ENCODE measurements at regions not wholly inside any gene's neighbourhood (a gene's known extent, or its start where the extent isn't known, plus 50 kb on each side); places are given as distances from the start of the nearest gene placed in this dataset.

DNA sequence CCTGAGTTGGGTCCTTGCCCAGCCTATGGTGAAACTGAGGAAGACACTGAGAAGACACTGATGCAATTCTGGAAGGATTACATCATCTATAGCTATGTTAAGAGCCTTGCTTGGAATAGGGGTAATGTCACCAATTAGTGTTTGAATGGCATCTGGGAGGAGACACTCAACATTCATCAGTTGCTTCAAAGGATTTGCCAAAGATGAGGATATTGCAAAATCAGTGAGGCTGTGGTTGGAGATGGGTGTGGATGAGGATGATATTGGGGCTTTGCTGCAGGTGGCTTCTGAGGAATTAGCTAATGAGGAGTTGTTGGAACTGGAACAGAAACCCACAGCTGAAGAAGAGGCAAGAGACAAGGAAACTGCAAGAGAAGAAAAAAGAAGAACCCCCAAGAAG lies 146.7 kb upstream of the SP4 start:
- no peaks in the 10 kb centered on the region for H3K36me3 ChIP-seq (ENCODE audit: control insufficient read depth in 2 of 2, insufficient read depth in 1 of 2, low read length in 2 of 2)
- no peaks in the 10 kb centered on the region for H3K9me3 ChIP-seq (ENCODE audit: control insufficient read depth, insufficient read depth, low read depth, low read length)
- CTCF ChIA-PET, result interaction anchor here (0.6 to 1.5 kb wide), 3 partner anchors 25 to 486 kb away, joined by 3 to 6 read pairs (median 5); no protein-coding TSS in a partner anchor
- POLR2A ChIA-PET, result no interaction called here
- no peak overlapping the region for H3K4me3 ChIP-seq (ENCODE audit: low read depth, low read length)
- H3K4me1 ChIP-seq (ENCODE audit: control insufficient read depth, insufficient read depth, low read length), result no peaks in the 10 kb centered on the region
- H3K27ac ChIP-seq (ENCODE audit: extremely low read depth, low read depth, low read length), result no peak overlapping the region
- TF ChIP-seq, protein P1, sequence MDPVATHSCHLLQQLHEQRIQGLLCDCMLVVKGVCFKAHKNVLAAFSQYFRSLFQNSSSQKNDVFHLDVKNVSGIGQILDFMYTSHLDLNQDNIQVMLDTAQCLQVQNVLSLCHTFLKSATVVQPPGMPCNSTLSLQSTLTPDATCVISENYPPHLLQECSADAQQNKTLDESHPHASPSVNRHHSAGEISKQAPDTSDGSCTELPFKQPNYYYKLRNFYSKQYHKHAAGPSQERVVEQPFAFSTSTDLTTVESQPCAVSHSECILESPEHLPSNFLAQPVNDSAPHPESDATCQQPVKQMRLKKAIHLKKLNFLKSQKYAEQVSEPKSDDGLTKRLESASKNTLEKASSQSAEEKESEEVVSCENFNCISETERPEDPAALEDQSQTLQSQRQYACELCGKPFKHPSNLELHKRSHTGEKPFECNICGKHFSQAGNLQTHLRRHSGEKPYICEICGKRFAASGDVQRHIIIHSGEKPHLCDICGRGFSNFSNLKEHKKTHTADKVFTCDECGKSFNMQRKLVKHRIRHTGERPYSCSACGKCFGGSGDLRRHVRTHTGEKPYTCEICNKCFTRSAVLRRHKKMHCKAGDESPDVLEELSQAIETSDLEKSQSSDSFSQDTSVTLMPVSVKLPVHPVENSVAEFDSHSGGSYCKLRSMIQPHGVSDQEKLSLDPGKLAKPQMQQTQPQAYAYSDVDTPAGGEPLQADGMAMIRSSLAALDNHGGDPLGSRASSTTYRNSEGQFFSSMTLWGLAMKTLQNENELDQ (tag by site-specific recombination; IDR thresholded peaks at IDR 0.05; ENCODE audit: low read depth), result no peak
- no peak for TF ChIP-seq ZNF544 (tag by site-specific recombination; IDR thresholded peaks at IDR 0.05)
- TF ChIP-seq, protein P2, sequence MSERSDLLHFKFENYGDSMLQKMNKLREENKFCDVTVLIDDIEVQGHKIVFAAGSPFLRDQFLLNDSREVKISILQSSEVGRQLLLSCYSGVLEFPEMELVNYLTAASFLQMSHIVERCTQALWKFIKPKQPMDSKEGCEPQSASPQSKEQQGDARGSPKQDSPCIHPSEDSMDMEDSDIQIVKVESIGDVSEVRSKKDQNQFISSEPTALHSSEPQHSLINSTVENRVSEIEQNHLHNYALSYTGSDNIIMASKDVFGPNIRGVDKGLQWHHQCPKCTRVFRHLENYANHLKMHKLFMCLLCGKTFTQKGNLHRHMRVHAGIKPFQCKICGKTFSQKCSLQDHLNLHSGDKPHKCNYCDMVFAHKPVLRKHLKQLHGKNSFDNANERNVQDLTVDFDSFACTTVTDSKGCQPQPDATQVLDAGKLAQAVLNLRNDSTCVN (tag by site-specific recombination; optimal IDR thresholded peaks at IDR 0.05), result no peak
- no peak for TF ChIP-seq ZNF133 (tag by site-specific recombination; IDR thresholded peaks at IDR 0.05)
- no peak for TF ChIP-seq GLI4 (tag by site-specific recombination; IDR thresholded peaks at IDR 0.05)
- no peak for TF ChIP-seq KLF9 (tag by site-specific recombination; IDR thresholded peaks at IDR 0.05; ENCODE audit: low read depth)
- TF ChIP-seq SCRT1 (tag by site-specific recombination; IDR thresholded peaks at IDR 0.05; ENCODE audit: borderline replicate concordance), result no peak
- no peak for TF ChIP-seq ZNF777 (tag by site-specific recombination; IDR thresholded peaks at IDR 0.05; ENCODE audit: borderline replicate concordance)
- no peak for TF ChIP-seq ZNF211 (tag by site-specific recombination; IDR thresholded peaks at IDR 0.05; ENCODE audit: low read depth)
- no peak for TF ChIP-seq GLIS1 (tag by site-specific recombination; IDR thresholded peaks at IDR 0.05)
- no peak for TF ChIP-seq ZNF146 (tag by site-specific recombination; IDR thresholded peaks at IDR 0.05)
- TF ChIP-seq ZXDB (tag by site-specific recombination; IDR thresholded peaks at IDR 0.05), result no peak
- no peak for TF ChIP-seq ZNF510 (tag by site-specific recombination; IDR thresholded peaks at IDR 0.05; ENCODE audit: insufficient replicate concordance)
- no peak for TF ChIP-seq ZNF791 (tag by site-specific recombination; IDR thresholded peaks at IDR 0.05)
- no peak for TF ChIP-seq EGR2 (tag by site-specific recombination; IDR thresholded peaks at IDR 0.05; ENCODE audit: low read depth)

DNA sequence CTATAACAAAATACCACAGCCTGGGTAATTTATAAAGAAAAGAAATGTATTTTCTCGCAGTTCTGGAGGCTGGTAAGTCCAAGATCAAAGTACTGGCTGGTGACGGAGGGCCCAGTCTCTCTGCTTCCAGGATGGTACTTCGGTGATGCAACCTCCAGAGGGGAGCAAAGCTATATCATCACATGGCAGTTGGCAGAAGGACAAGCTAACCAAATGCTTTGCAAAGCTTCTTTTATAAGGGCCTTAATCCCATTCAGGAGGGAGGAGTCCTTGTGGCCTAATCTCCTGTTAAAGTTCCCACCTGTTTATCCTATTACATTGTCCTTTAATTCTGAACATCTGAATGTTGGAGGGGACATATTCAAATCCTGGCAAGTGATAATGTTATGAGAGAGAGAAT lies 134.1 kb upstream of the SP4 start:
- ChIA-PET POLR2A (no interaction called here), CTCF (interaction anchor here (0.9 kb wide), 1 partner anchor 473 kb away, joined by 3 read pairs; no protein-coding TSS in a partner anchor)
- H3K9me3 ChIP-seq (ENCODE audit: control insufficient read depth, insufficient read depth, low read depth, low read length), result no peaks in the 10 kb centered on the region
- no peak overlapping the region for H3K27ac ChIP-seq (ENCODE audit: extremely low read depth, low read depth, low read length)
- H3K4me3 ChIP-seq (ENCODE audit: low read depth, low read length), result no peak overlapping the region
- H3K36me3 ChIP-seq (ENCODE audit: control insufficient read depth in 2 of 2, insufficient read depth in 1 of 2, low read length in 2 of 2), result no peaks in the 10 kb centered on the region
- H3K4me1 ChIP-seq (ENCODE audit: control insufficient read depth, insufficient read depth, low read length), result no peaks in the 10 kb centered on the region
- no peak for TF ChIP-seq ZNF571 (tag by site-specific recombination; IDR thresholded peaks at IDR 0.05)
- no peak for TF ChIP-seq ZNF211 (tag by site-specific recombination; IDR thresholded peaks at IDR 0.05; ENCODE audit: low read depth)
- TF ChIP-seq, protein P3, sequence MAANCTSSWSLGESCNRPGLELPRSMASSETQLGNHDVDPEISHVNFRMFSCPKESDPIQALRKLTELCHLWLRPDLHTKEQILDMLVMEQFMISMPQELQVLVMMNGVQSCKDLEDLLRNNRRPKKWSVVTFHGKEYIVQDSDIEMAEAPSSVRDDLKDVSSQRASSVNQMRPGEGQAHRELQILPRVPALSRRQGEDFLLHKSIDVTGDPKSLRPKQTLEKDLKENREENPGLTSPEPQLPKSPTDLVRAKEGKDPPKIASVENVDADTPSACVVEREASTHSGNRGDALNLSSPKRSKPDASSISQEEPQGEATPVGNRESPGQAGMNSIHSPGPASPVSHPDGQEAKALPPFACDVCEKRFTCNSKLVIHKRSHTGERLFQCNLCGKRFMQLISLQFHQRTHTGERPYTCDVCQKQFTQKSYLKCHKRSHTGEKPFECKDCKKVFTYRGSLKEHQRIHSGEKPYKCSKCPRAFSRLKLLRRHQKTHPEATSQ (tag by site-specific recombination; IDR thresholded peaks at IDR 0.05), result no peak
- no peak for TF ChIP-seq ZNF777 (tag by site-specific recombination; IDR thresholded peaks at IDR 0.05; ENCODE audit: borderline replicate concordance)
- TF ChIP-seq, protein P4, sequence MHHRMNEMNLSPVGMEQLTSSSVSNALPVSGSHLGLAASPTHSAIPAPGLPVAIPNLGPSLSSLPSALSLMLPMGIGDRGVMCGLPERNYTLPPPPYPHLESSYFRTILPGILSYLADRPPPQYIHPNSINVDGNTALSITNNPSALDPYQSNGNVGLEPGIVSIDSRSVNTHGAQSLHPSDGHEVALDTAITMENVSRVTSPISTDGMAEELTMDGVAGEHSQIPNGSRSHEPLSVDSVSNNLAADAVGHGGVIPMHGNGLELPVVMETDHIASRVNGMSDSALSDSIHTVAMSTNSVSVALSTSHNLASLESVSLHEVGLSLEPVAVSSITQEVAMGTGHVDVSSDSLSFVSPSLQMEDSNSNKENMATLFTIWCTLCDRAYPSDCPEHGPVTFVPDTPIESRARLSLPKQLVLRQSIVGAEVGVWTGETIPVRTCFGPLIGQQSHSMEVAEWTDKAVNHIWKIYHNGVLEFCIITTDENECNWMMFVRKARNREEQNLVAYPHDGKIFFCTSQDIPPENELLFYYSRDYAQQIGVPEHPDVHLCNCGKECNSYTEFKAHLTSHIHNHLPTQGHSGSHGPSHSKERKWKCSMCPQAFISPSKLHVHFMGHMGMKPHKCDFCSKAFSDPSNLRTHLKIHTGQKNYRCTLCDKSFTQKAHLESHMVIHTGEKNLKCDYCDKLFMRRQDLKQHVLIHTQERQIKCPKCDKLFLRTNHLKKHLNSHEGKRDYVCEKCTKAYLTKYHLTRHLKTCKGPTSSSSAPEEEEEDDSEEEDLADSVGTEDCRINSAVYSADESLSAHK (tag by site-specific recombination; IDR thresholded peaks at IDR 0.05), result no peak
- TF ChIP-seq ZBTB21 (tag by site-specific recombination; IDR thresholded peaks at IDR 0.05), result no peak
- no peak for TF ChIP-seq ZNF138 (tag by site-specific recombination; IDR thresholded peaks at IDR 0.05; ENCODE audit: borderline replicate concordance)
- TF ChIP-seq GLIS1 (tag by site-specific recombination; IDR thresholded peaks at IDR 0.05), result no peak
- no peak for TF ChIP-seq ZNF701 (tag by site-specific recombination; IDR thresholded peaks at IDR 0.05)
- TF ChIP-seq, protein P5, sequence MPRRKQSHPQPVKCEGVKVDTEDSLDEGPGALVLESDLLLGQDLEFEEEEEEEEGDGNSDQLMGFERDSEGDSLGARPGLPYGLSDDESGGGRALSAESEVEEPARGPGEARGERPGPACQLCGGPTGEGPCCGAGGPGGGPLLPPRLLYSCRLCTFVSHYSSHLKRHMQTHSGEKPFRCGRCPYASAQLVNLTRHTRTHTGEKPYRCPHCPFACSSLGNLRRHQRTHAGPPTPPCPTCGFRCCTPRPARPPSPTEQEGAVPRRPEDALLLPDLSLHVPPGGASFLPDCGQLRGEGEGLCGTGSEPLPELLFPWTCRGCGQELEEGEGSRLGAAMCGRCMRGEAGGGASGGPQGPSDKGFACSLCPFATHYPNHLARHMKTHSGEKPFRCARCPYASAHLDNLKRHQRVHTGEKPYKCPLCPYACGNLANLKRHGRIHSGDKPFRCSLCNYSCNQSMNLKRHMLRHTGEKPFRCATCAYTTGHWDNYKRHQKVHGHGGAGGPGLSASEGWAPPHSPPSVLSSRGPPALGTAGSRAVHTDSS (tag by site-specific recombination; IDR thresholded peaks at IDR 0.05), result no peak
- no peak for TF ChIP-seq ZNF585B (tag by site-specific recombination; IDR thresholded peaks at IDR 0.05)
- TF ChIP-seq ZNF549 (tag by site-specific recombination; IDR thresholded peaks at IDR 0.05), result no peak
- no peak for TF ChIP-seq ZNF335 (tag by site-specific recombination; conservative IDR thresholded peaks at IDR 0.05)

Data from HEK293 (cell line).